ENCODE measurements at regions not wholly inside any gene's neighbourhood (a gene's known extent, or its start where the extent isn't known, plus 50 kb on each side); places are given as distances from the start of the nearest gene placed in this dataset.
"Not testable (repeated sequence)": the region's sequence is repeated elsewhere in the genome, so short reads cannot be mapped to it uniquely, and the experiment has no call there.

DNA sequence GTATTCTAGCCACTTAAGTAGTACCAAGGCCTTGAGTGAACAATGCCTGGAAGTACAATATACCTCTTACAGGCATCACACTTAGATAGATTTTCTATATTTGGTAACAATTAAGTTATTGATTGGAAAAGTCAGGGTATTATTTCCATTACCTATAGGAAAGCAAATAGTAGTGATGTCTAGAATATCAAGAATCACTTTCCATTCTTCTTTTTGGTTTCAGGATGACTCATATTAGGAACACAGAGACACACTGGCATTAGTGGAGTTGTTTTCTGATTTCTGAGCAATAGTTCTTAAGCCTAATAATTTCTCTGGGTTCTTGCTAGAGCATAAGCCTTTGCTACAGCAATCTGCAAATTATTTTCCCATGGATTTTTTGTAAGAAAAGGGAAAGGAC lies 1640.0 kb upstream of the SEL1L start:
- Mint-ChIP-seq H3K4me1 (no peaks in the 10 kb centered on the region), H3K36me3 (no peaks in the 10 kb centered on the region), H3K4me3 (no peak overlapping the region), H3K27me3 (no peaks in the 10 kb centered on the region), H3K9me3 (peaks cover 0 to 18% (median 3%) of the 10 kb centered on the region in 7 donors), H3K27ac (no peak overlapping the region)
- Histone ChIP-seq H3K27me3 (ENCODE audit: control insufficient read depth, insufficient read depth, low read length) (no peaks in the 10 kb centered on the region), H3K4me3 (ENCODE audit: low read depth, low read length) (no peak overlapping the region), H3K4me1 (ENCODE audit: control insufficient read depth, insufficient read depth, low read length, poor library complexity, severe bottlenecking) (no peaks in the 10 kb centered on the region), H3K27ac (ENCODE audit: insufficient read depth, low read length, poor library complexity, severe bottlenecking) (no peak overlapping the region), H3K9me3 (ENCODE audit: control insufficient read depth in 2 of 2, low read length in 2 of 2) (no peaks in the 10 kb centered on the region), H3K36me3 (ENCODE audit: control insufficient read depth, insufficient read depth, low read length) (no peaks in the 10 kb centered on the region)
- no peak for ATAC-seq (ENCODE audit: low read depth in 2 of 2)
- DNase-seq = no peak

DNA sequence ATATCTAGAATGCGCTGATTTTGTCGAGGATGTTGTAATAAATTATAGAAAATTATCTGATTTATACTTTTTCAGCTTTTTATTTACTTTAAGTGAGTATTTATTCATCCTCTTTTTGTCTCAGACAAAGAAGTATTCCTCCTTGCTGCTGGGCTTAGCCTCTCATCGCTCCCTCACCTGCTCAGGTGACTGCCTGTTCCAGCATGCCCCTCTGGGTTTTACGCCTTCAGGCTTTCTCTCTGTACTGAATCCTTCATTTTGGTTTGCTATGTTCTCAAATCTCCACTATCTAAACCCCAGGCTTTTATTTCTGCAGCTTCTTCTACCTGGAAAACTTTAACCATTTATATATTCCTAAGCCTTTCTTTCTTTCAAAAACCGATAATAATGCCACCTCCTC lies 1650.9 kb upstream of the SEL1L start:
- H3K4me1 ChIP-seq (ENCODE audit: control insufficient read depth, insufficient read depth, low read length, poor library complexity, severe bottlenecking) = no peaks in the 10 kb centered on the region
- H3K27ac ChIP-seq (ENCODE audit: insufficient read depth, low read length, poor library complexity, severe bottlenecking) = no peak overlapping the region
- DNase-seq (no peak), ATAC-seq (ENCODE audit: low read depth in 2 of 2) (no peak)
- no peaks in the 10 kb centered on the region for H3K36me3 ChIP-seq (ENCODE audit: control insufficient read depth, insufficient read depth, low read length)
- H3K4me3 Mint-ChIP-seq = no peak overlapping the region
- H3K4me3 ChIP-seq (ENCODE audit: low read depth, low read length) = no peak overlapping the region
- peaks cover 5 to 27% (median 9%) of the 10 kb centered on the region in 7 donors for H3K9me3 Mint-ChIP-seq
- H3K36me3 Mint-ChIP-seq = no peaks in the 10 kb centered on the region
- no peaks in the 10 kb centered on the region for H3K4me1 Mint-ChIP-seq
- no peak overlapping the region for H3K27ac Mint-ChIP-seq
- H3K27me3 ChIP-seq (ENCODE audit: control insufficient read depth, insufficient read depth, low read length) = no peaks in the 10 kb centered on the region
- peaks cover 0 to 1% of the 10 kb centered on the region in 2 experiments for H3K9me3 ChIP-seq (ENCODE audit: control insufficient read depth in 2 of 2, low read length in 2 of 2)
- H3K27me3 Mint-ChIP-seq = no peaks in the 10 kb centered on the region

DNA sequence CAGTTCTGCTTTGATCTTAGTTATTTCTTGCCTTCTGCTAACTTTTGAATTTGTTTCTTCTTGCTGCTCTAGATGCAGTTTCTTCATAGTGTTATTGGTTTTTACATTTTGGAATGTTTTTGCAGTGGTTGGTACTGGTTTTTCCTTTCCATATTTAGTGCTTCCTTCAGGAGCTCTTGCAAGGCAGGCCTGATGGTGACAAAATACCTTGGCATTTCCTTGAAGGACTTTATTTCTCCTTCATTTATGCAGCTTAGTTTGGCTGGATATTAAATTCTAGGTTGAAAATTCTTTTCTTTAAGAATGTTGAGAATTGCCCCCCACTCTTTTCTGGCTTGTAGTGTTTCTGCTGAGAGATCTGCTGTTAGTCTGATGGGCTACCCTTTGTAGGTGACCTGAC lies 1654.7 kb upstream of the SEL1L start:
- not testable (repeated sequence) for DNase-seq; H3K36me3 Mint-ChIP-seq; H3K27ac ChIP-seq (ENCODE audit: insufficient read depth, low read length, poor library complexity, severe bottlenecking); H3K4me1 ChIP-seq (ENCODE audit: control insufficient read depth, insufficient read depth, low read length, poor library complexity, severe bottlenecking); H3K4me1 Mint-ChIP-seq; H3K27me3 Mint-ChIP-seq; H3K27ac Mint-ChIP-seq; H3K27me3 ChIP-seq (ENCODE audit: control insufficient read depth, insufficient read depth, low read length); ATAC-seq (ENCODE audit: low read depth in 2 of 2); H3K4me3 ChIP-seq (ENCODE audit: low read depth, low read length); H3K9me3 ChIP-seq (ENCODE audit: control insufficient read depth in 2 of 2, low read length in 2 of 2); H3K36me3 ChIP-seq (ENCODE audit: control insufficient read depth, insufficient read depth, low read length)
- H3K4me3 Mint-ChIP-seq = peak overlapping the region in 1 of 4 donors; percentile 68
- peaks cover 3 to 41% (median 7%) of the 10 kb centered on the region in 7 donors for H3K9me3 Mint-ChIP-seq

DNA sequence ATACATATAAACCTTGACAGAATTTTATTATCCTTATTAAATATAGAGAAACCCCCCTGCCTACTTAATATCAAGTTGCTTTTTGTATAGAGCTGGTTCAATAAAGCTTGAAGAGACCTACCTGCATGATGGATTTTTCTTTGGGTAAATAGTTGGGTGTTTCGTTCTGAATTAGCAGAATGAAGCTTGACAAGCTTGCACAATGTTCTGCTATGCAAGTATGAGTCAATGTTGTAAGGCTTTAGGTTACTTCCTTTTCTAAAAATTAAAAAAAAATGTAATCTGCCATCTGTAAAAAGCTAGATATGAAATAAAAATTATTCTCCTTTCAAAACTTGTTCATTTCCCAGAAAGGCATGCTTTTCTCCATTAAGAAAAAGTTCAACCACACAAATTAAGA lies 1662.6 kb upstream of the SEL1L start:
- H3K9me3 ChIP-seq (ENCODE audit: control insufficient read depth in 2 of 2, low read length in 2 of 2) = peaks cover 4% of the 10 kb centered on the region in 2 experiments
- H3K27me3 Mint-ChIP-seq = no peaks in the 10 kb centered on the region
- no peak overlapping the region for H3K4me3 Mint-ChIP-seq
- H3K4me1 Mint-ChIP-seq = no peaks in the 10 kb centered on the region
- no peaks in the 10 kb centered on the region for H3K36me3 Mint-ChIP-seq
- DNase-seq (no peak), ATAC-seq (ENCODE audit: low read depth in 2 of 2) (no peak)
- no peak overlapping the region for H3K27ac ChIP-seq (ENCODE audit: insufficient read depth, low read length, poor library complexity, severe bottlenecking)
- peaks cover 0 to 40% (median 7%) of the 10 kb centered on the region in 7 donors for H3K9me3 Mint-ChIP-seq
- no peak overlapping the region for H3K4me3 ChIP-seq (ENCODE audit: low read depth, low read length)
- no peak overlapping the region for H3K27ac Mint-ChIP-seq
- no peaks in the 10 kb centered on the region for H3K36me3 ChIP-seq (ENCODE audit: control insufficient read depth, insufficient read depth, low read length)
- no peaks in the 10 kb centered on the region for H3K27me3 ChIP-seq (ENCODE audit: control insufficient read depth, insufficient read depth, low read length)
- no peaks in the 10 kb centered on the region for H3K4me1 ChIP-seq (ENCODE audit: control insufficient read depth, insufficient read depth, low read length, poor library complexity, severe bottlenecking)

DNA sequence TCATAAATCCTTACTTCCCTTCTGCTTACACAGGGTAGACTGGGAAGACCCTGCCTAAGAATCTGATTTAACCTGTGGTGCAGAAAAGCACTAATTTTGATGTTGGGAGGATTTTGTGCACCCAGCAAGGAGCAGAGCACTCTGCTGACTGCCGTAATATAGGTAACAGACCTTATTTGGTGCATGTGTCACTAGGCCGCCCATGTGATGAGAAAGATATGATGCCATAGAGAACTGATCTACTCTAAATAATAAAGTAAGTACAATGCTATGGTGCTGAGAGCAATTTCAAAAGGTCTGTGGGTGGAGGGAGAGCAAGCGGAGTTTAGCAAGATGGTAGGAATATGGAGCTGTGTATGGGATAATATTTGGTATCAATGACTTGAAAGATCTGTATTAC lies 1663.6 kb upstream of the SEL1L start:
- Histone ChIP-seq H3K9me3 (ENCODE audit: control insufficient read depth in 2 of 2, low read length in 2 of 2) (peaks cover 3 to 4% of the 10 kb centered on the region in 2 experiments), H3K4me1 (ENCODE audit: control insufficient read depth, insufficient read depth, low read length, poor library complexity, severe bottlenecking) (no peaks in the 10 kb centered on the region), H3K4me3 (ENCODE audit: low read depth, low read length) (no peak overlapping the region), H3K36me3 (ENCODE audit: control insufficient read depth, insufficient read depth, low read length) (no peaks in the 10 kb centered on the region), H3K27me3 (ENCODE audit: control insufficient read depth, insufficient read depth, low read length) (no peaks in the 10 kb centered on the region), H3K27ac (ENCODE audit: insufficient read depth, low read length, poor library complexity, severe bottlenecking) (no peak overlapping the region)
- Mint-ChIP-seq H3K27me3 (no peaks in the 10 kb centered on the region), H3K4me3 (no peak overlapping the region), H3K4me1 (no peaks in the 10 kb centered on the region), H3K9me3 (peaks cover 0 to 31% (median 4%) of the 10 kb centered on the region in 7 donors), H3K36me3 (no peaks in the 10 kb centered on the region), H3K27ac (no peak overlapping the region)
- ATAC-seq (ENCODE audit: low read depth in 2 of 2) (no peak), DNase-seq (no peak)

DNA sequence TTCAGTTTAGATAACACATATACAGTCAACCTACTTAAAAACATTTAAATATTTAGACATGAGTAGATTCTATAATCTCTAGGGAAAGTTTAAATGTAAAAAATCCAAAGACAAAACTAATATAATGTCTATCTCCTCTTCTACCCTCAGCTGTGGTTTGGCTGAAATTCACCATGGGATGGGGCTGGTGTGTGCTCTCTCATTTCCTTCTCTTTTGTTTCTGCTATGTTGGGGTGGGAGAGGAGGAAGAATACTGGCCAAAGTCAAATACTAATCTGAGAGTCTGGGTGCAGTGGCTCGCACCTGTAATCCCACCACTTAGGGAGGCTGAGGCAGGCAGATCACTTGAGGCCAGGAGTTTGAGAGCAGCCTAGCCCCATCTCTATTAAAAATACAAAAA lies 1673.9 kb upstream of the SEL1L start:
- Histone ChIP-seq H3K4me3 (ENCODE audit: low read depth, low read length) (no peak overlapping the region), H3K4me1 (ENCODE audit: control insufficient read depth, insufficient read depth, low read length, poor library complexity, severe bottlenecking) (no peaks in the 10 kb centered on the region), H3K9me3 (ENCODE audit: control insufficient read depth in 2 of 2, low read length in 2 of 2) (peaks cover 3 to 4% of the 10 kb centered on the region in 2 experiments), H3K27ac (ENCODE audit: insufficient read depth, low read length, poor library complexity, severe bottlenecking) (no peak overlapping the region), H3K27me3 (ENCODE audit: control insufficient read depth, insufficient read depth, low read length) (no peaks in the 10 kb centered on the region), H3K36me3 (ENCODE audit: control insufficient read depth, insufficient read depth, low read length) (no peaks in the 10 kb centered on the region)
- DNase-seq = no peak
- ATAC-seq (ENCODE audit: low read depth in 2 of 2) = no peak
- Mint-ChIP-seq H3K4me3 (no peak overlapping the region), H3K9me3 (peaks cover 0 to 16% (median 3%) of the 10 kb centered on the region in 7 donors), H3K27ac (no peak overlapping the region), H3K36me3 (no peaks in the 10 kb centered on the region), H3K27me3 (no peaks in the 10 kb centered on the region), H3K4me1 (no peaks in the 10 kb centered on the region)

DNA sequence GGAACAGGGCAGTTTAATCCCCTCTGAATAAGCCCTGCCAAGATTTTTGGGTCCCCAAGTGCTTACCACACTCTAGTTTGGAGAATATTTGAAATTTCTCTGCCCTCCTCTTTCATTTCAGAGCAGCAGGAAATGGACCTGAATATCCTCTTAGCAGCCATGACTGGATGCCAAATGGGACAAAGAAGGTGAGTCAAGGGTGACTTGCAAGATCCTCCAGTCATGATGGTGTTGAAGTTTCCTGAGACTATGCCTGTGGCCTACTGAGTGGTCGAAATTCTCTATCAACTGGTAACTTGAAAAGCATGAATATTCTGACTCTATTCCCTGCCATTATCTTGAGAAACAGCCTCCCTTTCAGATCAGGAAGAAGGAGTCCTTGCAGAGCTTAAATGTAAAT lies 1674.7 kb upstream of the SEL1L start:
- H3K27ac ChIP-seq (ENCODE audit: insufficient read depth, low read length, poor library complexity, severe bottlenecking) = no peak overlapping the region
- no peaks in the 10 kb centered on the region for H3K27me3 ChIP-seq (ENCODE audit: control insufficient read depth, insufficient read depth, low read length)
- H3K4me1 ChIP-seq (ENCODE audit: control insufficient read depth, insufficient read depth, low read length, poor library complexity, severe bottlenecking) = no peaks in the 10 kb centered on the region
- Mint-ChIP-seq H3K9me3 (peaks cover 0 to 23% (median 5%) of the 10 kb centered on the region in 7 donors), H3K27me3 (no peaks in the 10 kb centered on the region), H3K4me1 (no peaks in the 10 kb centered on the region), H3K36me3 (no peaks in the 10 kb centered on the region), H3K4me3 (no peak overlapping the region), H3K27ac (no peak overlapping the region)
- H3K4me3 ChIP-seq (ENCODE audit: low read depth, low read length) = no peak overlapping the region
- peaks cover 3 to 4% of the 10 kb centered on the region in 2 experiments for H3K9me3 ChIP-seq (ENCODE audit: control insufficient read depth in 2 of 2, low read length in 2 of 2)
- DNase-seq (no peak), ATAC-seq (ENCODE audit: low read depth in 2 of 2) (no peak)
- H3K36me3 ChIP-seq (ENCODE audit: control insufficient read depth, insufficient read depth, low read length) = no peaks in the 10 kb centered on the region

DNA sequence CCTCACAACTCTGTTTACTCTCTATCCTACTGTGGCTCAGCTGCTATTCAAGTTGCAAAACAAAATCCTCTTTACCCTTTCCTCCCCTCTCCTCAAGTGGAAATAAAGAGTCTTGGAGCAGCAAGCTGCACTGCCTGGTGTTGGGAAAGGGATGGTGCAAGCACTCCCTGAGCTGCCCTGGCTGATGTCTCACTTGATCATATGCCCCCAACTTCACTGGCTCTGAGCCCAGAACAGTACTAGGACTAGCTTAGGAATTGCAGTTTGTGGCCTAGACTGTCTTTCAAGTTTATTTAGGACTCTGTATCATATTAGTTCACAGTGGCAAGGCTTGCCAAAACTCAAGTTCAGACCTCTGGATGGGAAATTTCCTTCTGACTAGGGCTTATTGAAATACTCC lies 1683.8 kb upstream of the SEL1L start:
- H3K36me3 Mint-ChIP-seq = no peaks in the 10 kb centered on the region
- no peaks in the 10 kb centered on the region for H3K27me3 ChIP-seq (ENCODE audit: control insufficient read depth, insufficient read depth, low read length)
- no peak overlapping the region for H3K27ac ChIP-seq (ENCODE audit: insufficient read depth, low read length, poor library complexity, severe bottlenecking)
- no peaks in the 10 kb centered on the region for H3K4me1 ChIP-seq (ENCODE audit: control insufficient read depth, insufficient read depth, low read length, poor library complexity, severe bottlenecking)
- no peak overlapping the region for H3K27ac Mint-ChIP-seq
- no peak overlapping the region for H3K4me3 ChIP-seq (ENCODE audit: low read depth, low read length)
- no peaks in the 10 kb centered on the region for H3K4me1 Mint-ChIP-seq
- DNase-seq (no peak), ATAC-seq (ENCODE audit: low read depth in 2 of 2) (no peak)
- peaks cover 0 to 13% of the 10 kb centered on the region in 2 experiments for H3K9me3 ChIP-seq (ENCODE audit: control insufficient read depth in 2 of 2, low read length in 2 of 2)
- H3K27me3 Mint-ChIP-seq = no peaks in the 10 kb centered on the region
- H3K4me3 Mint-ChIP-seq = no peak overlapping the region
- H3K36me3 ChIP-seq (ENCODE audit: control insufficient read depth, insufficient read depth, low read length) = no peaks in the 10 kb centered on the region
- peaks cover 7 to 43% (median 9%) of the 10 kb centered on the region in 7 donors for H3K9me3 Mint-ChIP-seq
